ENCODE measurements at regions not wholly inside any gene's neighbourhood (a gene's known extent, or its start where the extent isn't known, plus 50 kb on each side); places are given as distances from the start of the nearest gene placed in this dataset.
A peak's percentile ranks its signal among the peaks of the same experiment; 100 is the strongest.

DNA sequence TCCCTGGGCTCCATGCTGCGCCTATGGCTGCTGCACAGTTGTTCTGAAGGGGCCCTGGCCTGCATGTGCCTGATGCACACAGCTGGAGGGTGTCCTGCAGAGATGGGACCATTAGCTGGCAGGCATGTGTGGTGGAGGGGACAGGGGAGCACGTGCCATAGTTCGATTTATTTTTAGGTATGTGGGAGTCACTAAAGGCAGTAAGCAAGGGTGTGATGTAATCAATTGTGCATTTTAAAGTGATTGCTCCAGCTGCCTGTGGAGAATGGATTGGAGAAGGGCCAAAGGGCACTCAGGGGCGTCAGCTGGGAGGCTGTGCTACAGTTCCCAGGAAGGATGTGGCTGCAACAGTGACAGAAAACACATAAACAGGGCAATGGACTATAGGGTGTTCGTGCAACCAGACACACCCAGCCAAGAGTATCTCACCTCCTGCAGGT, 205.1 kb downstream of the ARL4C start:
- H3K27me3 ChIP-seq (ENCODE audit: insufficient read depth, poor library complexity, severe bottlenecking) = no peaks in the 10 kb centered on the region
- DNase-seq (ENCODE audit: low read depth in 1 of 2, low spot score in 1 of 2) = peak; percentile 60 to 82
- no peak overlapping the region for H3K4me3 ChIP-seq (replicated peaks; ENCODE audit: insufficient read depth, low read length)
- H3K27ac ChIP-seq (replicated peaks) = peak overlapping the region; percentile 73
- TF ChIP-seq, protein P1, sequence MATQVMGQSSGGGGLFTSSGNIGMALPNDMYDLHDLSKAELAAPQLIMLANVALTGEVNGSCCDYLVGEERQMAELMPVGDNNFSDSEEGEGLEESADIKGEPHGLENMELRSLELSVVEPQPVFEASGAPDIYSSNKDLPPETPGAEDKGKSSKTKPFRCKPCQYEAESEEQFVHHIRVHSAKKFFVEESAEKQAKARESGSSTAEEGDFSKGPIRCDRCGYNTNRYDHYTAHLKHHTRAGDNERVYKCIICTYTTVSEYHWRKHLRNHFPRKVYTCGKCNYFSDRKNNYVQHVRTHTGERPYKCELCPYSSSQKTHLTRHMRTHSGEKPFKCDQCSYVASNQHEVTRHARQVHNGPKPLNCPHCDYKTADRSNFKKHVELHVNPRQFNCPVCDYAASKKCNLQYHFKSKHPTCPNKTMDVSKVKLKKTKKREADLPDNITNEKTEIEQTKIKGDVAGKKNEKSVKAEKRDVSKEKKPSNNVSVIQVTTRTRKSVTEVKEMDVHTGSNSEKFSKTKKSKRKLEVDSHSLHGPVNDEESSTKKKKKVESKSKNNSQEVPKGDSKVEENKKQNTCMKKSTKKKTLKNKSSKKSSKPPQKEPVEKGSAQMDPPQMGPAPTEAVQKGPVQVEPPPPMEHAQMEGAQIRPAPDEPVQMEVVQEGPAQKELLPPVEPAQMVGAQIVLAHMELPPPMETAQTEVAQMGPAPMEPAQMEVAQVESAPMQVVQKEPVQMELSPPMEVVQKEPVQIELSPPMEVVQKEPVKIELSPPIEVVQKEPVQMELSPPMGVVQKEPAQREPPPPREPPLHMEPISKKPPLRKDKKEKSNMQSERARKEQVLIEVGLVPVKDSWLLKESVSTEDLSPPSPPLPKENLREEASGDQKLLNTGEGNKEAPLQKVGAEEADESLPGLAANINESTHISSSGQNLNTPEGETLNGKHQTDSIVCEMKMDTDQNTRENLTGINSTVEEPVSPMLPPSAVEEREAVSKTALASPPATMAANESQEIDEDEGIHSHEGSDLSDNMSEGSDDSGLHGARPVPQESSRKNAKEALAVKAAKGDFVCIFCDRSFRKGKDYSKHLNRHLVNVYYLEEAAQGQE (IDR thresholded peaks at IDR 0.05; ENCODE audit: insufficient replicate concordance, low read depth) = no peak
- TF ChIP-seq POLR2AphosphoS5 (IDR thresholded peaks at IDR 0.05; ENCODE audit: low read depth) (0 out of 2 replicates have a peak, but pooled peaks have one; percentile 40), GABPA (IDR thresholded peaks at IDR 0.05; ENCODE audit: low read depth) (no peak)

DNA sequence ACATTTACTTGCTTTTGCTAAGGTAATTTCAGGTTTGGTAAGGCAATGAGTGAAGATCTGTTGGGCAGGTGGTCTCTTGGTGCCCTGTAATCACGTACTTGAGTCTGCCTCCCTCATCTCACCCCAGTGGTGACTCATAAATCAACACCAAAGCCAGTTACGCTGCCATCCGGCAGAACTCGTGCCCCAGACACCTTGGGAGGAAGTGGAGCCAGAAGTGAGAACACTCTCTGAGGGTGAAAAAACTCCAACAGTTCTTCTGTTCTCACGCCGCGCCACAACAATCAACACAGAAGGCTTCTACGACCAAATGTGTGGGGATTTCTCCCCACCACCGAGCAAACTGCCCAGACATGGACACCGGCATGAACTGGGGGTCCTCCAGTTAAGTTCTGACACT, 206.2 kb downstream of the ARL4C start:
- DNase-seq (ENCODE audit: low read depth in 1 of 2, low spot score in 1 of 2) = peak; percentile 71 to 73
- TF ChIP-seq POLR2AphosphoS5 (IDR thresholded peaks at IDR 0.05; ENCODE audit: low read depth) (peak; percentile 48; the same call in 1 of the 2 replicates), SPI1 (IDR thresholded peaks at IDR 0.05; ENCODE audit: borderline replicate concordance, low read depth) (peak; percentile 82)
- TF ChIP-seq, protein P1 (IDR thresholded peaks at IDR 0.05; ENCODE audit: insufficient replicate concordance, low read depth) = no peak
- Histone ChIP-seq H3K27me3 (ENCODE audit: insufficient read depth, poor library complexity, severe bottlenecking) (no peaks in the 10 kb centered on the region), H3K27ac (replicated peaks) (peak overlapping the region; percentile 73), H3K4me3 (replicated peaks; ENCODE audit: insufficient read depth, low read length) (no peak overlapping the region)

DNA sequence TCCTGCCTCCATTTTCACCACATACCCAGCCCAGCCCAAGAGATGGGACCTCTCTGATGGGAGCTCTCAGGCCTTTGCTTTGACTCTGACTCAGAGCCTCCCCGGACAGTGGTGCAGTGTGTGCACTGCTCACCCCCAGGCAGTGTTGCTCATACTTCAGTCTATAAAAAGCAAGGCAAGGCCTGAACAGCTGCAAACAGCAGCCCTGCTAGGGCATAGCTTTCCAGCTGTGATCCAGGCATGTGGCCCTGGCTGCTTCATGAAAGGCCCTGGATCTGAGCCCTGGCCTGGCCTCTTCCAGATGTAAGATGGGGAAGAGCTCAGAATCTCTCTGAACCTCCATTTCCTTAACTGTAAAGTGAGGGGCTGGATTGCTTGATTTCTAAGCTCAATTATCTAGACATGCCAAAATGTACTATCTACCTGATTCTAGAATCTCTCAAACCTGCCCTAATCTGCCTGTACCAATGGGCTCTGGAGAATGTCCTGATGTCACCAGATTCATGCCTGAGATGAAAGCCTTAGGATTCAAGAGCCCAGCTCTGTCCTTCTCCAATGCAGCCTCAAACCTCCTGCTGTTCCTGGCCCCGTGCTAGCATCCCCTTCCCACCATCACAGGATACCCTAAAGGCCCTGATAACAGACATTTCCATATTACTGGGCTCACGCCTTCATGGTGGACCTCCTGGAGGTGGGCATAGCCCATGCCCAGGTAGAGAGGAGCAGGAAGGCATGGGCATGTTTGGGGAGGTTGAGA, 206.9 kb downstream of the ARL4C start:
- Histone ChIP-seq H3K4me3 (replicated peaks; ENCODE audit: insufficient read depth, low read length) (no peak overlapping the region), H3K27ac (replicated peaks) (no peak overlapping the region), H3K27me3 (ENCODE audit: insufficient read depth, poor library complexity, severe bottlenecking) (no peaks in the 10 kb centered on the region)
- peak in 1 of 2 experiments; percentile 24 for DNase-seq (ENCODE audit: low read depth in 1 of 2, low spot score in 1 of 2)
- no peak for TF ChIP-seq SPI1 (IDR thresholded peaks at IDR 0.05; ENCODE audit: borderline replicate concordance, low read depth)
- TF ChIP-seq, protein P1 (IDR thresholded peaks at IDR 0.05; ENCODE audit: insufficient replicate concordance, low read depth) = no peak
- TF ChIP-seq GABPA (IDR thresholded peaks at IDR 0.05; ENCODE audit: low read depth) = no peak

DNA sequence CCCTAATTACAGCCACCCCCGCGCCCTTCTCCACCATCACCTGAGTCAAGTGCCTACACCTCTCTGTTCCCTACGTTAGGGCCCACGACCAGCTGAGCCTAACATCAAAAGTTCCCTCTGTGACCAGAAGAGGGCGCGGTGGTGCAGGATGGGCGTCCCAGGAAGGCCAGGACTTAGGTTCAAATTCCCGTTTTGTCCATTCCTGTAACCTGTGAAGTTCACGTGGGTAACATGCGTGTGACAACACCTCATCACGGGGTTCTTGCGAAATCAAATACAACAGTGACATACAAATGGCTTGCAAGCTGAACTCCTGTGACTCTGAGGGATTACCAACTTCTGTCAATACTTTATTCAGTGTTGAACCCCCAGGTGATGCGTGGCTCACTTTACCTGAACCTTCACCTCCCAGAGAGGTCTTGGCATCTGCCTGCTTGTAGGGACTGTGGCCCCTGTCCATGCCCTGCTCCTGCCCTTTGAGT, 207.9 kb downstream of the ARL4C start:
- H3K27ac ChIP-seq (replicated peaks) = no peak overlapping the region

More for the DNA sequence above, 207.9 kb downstream of the ARL4C start:
- Histone ChIP-seq H3K27me3 (ENCODE audit: insufficient read depth, poor library complexity, severe bottlenecking) (no peaks in the 10 kb centered on the region), H3K4me3 (replicated peaks; ENCODE audit: insufficient read depth, low read length) (no peak overlapping the region)
- peak; percentile 61 to 84 for DNase-seq (ENCODE audit: low read depth in 1 of 2, low spot score in 1 of 2)
- no peak for TF ChIP-seq POLR2AphosphoS5 (IDR thresholded peaks at IDR 0.05; ENCODE audit: low read depth)
- TF ChIP-seq, protein P2, sequence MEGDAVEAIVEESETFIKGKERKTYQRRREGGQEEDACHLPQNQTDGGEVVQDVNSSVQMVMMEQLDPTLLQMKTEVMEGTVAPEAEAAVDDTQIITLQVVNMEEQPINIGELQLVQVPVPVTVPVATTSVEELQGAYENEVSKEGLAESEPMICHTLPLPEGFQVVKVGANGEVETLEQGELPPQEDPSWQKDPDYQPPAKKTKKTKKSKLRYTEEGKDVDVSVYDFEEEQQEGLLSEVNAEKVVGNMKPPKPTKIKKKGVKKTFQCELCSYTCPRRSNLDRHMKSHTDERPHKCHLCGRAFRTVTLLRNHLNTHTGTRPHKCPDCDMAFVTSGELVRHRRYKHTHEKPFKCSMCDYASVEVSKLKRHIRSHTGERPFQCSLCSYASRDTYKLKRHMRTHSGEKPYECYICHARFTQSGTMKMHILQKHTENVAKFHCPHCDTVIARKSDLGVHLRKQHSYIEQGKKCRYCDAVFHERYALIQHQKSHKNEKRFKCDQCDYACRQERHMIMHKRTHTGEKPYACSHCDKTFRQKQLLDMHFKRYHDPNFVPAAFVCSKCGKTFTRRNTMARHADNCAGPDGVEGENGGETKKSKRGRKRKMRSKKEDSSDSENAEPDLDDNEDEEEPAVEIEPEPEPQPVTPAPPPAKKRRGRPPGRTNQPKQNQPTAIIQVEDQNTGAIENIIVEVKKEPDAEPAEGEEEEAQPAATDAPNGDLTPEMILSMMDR (IDR thresholded peaks at IDR 0.05; ENCODE audit: insufficient read depth, low read length) = peak; percentile 47
- TF ChIP-seq, protein P1 (IDR thresholded peaks at IDR 0.05; ENCODE audit: insufficient replicate concordance, low read depth) = no peak
